NCI-H2227 treated with DMSO at 0.1 percent for 48 hours (cell line): ENCODE measurements at regions not wholly inside any gene's neighbourhood (a gene's known extent, or its start where the extent isn't known, plus 50 kb on each side); places are given as distances from the start of the nearest gene placed in this dataset.

Source experiments
- DNase-seq: peaks from one replicate; lab custom pipeline; 2025; lab: John Stamatoyannopoulos, UW

GRCh38 chr20:8935878-8936277 is 133.0 kb upstream of the PLCB4 start:
- no peak for DNase-seq

- DNase-seq = no peak
Observed at GRCh38 chr20:8938532-8938931, 130.4 kb upstream of the PLCB4 start.

GRCh38 chr20:8940326-8940725 is 128.6 kb upstream of the PLCB4 start:
- no peak for DNase-seq

- no peak for DNase-seq
Observed at GRCh38 chr20:8943631-8944030, 125.3 kb upstream of the PLCB4 start.

GRCh38 chr20:8946036-8946940 is 122.6 kb upstream of the PLCB4 start:
- no peak for DNase-seq

GRCh38 chr20:8948442-8949020 is 120.4 kb upstream of the PLCB4 start:
- no peak for DNase-seq

GRCh38 chr20:8951164-8951563 is 117.7 kb upstream of the PLCB4 start:
- no peak for DNase-seq

GRCh38 chr20:8952721-8953120 is 116.2 kb upstream of the PLCB4 start:
- peak; percentile 57 for DNase-seq

- no peak for DNase-seq
Observed at GRCh38 chr20:8953300-8953699, 115.6 kb upstream of the PLCB4 start.

GRCh38 chr20:8960241-8960640 is 108.6 kb upstream of the PLCB4 start:
- no peak for DNase-seq

GRCh38 chr20:8963330-8963729 is 105.6 kb upstream of the PLCB4 start:
- DNase-seq = no peak

- no peak for DNase-seq
Observed at GRCh38 chr20:8964959-8965562, 103.8 kb upstream of the PLCB4 start.

GRCh38 chr20:8967641-8968245 is 101.1 kb upstream of the PLCB4 start:
- DNase-seq = no peak

- no peak for DNase-seq
Observed at GRCh38 chr20:8969146-8969583, 99.7 kb upstream of the PLCB4 start.

- no peak for DNase-seq
Observed at GRCh38 chr20:8971669-8972316, 97.1 kb upstream of the PLCB4 start.

- no peak for DNase-seq
Observed at GRCh38 chr20:8972963-8973705, 95.8 kb upstream of the PLCB4 start.

- no peak for DNase-seq
Observed at GRCh38 chr20:8974009-8974708, 94.7 kb upstream of the PLCB4 start.

GRCh38 chr20:8981482-8981881 is 87.4 kb upstream of the PLCB4 start:
- no peak for DNase-seq

- DNase-seq = no peak
Observed at GRCh38 chr20:8983478-8984345, 85.2 kb upstream of the PLCB4 start.

- no peak for DNase-seq
Observed at GRCh38 chr20:8986631-8987030, 82.3 kb upstream of the PLCB4 start.
